C4-2B (cell line): ENCODE measurements at regions not wholly inside any gene's neighbourhood (a gene's known extent, or its start where the extent isn't known, plus 50 kb on each side); places are given as distances from the start of the nearest gene placed in this dataset.

Source experiments
- ZFX ChIP-seq: fragments of 450-650 bp; IDR thresholded peaks from 2 replicates; pipeline ENCODE4 v1.6.1; 2017
- TF ChIP-seq, protein P1 (sequence below): fragments of 450-650 bp; conservative IDR thresholded peaks from 2 replicates; pipeline ENCODE4 v1.5.1; 2017; ENCODE audit warnings: mild to moderate bottlenecking

DNA sequence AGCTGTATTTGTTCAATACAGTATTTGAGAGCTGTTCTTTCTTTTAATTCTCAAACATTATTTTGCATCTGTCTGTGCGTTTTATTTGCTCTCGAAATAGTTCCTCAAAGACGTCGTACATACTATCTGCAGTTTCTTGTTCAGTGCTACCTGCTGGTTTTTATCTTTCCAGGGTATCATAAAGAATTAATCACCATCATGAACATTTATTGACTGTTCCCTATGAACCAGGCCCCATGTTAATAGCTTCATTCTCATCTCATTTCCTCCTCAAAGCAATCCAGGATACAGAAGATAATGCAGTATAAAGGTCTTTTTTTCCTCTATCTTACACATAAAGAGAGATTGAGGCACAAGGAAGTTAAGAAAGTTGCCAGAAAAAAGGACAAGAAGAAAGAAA is 211.8 kb downstream of the DACT1 start:
- TF ChIP-seq, protein P1, sequence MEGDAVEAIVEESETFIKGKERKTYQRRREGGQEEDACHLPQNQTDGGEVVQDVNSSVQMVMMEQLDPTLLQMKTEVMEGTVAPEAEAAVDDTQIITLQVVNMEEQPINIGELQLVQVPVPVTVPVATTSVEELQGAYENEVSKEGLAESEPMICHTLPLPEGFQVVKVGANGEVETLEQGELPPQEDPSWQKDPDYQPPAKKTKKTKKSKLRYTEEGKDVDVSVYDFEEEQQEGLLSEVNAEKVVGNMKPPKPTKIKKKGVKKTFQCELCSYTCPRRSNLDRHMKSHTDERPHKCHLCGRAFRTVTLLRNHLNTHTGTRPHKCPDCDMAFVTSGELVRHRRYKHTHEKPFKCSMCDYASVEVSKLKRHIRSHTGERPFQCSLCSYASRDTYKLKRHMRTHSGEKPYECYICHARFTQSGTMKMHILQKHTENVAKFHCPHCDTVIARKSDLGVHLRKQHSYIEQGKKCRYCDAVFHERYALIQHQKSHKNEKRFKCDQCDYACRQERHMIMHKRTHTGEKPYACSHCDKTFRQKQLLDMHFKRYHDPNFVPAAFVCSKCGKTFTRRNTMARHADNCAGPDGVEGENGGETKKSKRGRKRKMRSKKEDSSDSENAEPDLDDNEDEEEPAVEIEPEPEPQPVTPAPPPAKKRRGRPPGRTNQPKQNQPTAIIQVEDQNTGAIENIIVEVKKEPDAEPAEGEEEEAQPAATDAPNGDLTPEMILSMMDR = no peak
- no peak for TF ChIP-seq ZFX
